HL-60 (cell line): ENCODE measurements at regions not wholly inside any gene's neighbourhood (a gene's known extent, or its start where the extent isn't known, plus 50 kb on each side); places are given as distances from the start of the nearest gene placed in this dataset.

Experiments used
- CTCF ChIP-seq: IDR thresholded peaks from one replicate; pipeline ENCODE4 v1.5.1; 2011; ENCODE audit warnings: low read length, control low read depth, inconsistent platforms; ENCODE audit not compliant: insufficient read depth
- POLR2AphosphoS5 ChIP-seq: IDR thresholded peaks from 2 replicates; pipeline ENCODE4 v1.6.1; 2012; ENCODE audit warnings: low read depth
- SPI1 ChIP-seq: IDR thresholded peaks from 2 replicates; pipeline ENCODE4 v1.6.1; 2012; ENCODE audit warnings: low read depth, mild to moderate bottlenecking, borderline replicate concordance

GRCh38 chr20:7710440-7710839 is 229.8 kb downstream of the HAO1 start:
- no peak for TF ChIP-seq CTCF
- TF ChIP-seq SPI1 = no peak
- no peak for TF ChIP-seq POLR2AphosphoS5
